ENCODE measurements at regions not wholly inside any gene's neighbourhood (a gene's known extent, or its start where the extent isn't known, plus 50 kb on each side); places are given as distances from the start of the nearest gene placed in this dataset.

DNA sequence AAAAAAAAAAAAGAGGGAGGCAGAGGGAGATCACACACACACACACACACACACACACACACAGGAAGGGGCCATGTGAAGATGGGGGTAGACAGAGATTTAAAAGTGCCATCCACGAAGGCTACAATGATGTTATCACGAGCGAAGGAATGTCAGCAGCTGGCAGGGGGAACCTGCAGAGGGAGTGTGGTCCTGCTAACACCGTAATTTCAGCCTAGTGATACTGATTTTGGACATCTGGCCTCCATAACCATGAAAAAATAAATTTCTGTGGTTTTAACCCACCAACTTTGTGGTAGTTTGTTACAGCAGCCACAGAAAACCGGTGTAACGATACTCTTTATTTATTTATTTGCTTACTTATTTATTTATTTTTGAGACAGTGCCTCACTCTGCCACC lies 76.0 kb downstream of the TMCO5A start:
- no peak for TF ChIP-seq POLR2A (IDR thresholded peaks at IDR 0.05; ENCODE audit: low read depth)
- TF ChIP-seq POLR2AphosphoS5 (IDR thresholded peaks at IDR 0.05) = no peak
- TF ChIP-seq, protein P1, sequence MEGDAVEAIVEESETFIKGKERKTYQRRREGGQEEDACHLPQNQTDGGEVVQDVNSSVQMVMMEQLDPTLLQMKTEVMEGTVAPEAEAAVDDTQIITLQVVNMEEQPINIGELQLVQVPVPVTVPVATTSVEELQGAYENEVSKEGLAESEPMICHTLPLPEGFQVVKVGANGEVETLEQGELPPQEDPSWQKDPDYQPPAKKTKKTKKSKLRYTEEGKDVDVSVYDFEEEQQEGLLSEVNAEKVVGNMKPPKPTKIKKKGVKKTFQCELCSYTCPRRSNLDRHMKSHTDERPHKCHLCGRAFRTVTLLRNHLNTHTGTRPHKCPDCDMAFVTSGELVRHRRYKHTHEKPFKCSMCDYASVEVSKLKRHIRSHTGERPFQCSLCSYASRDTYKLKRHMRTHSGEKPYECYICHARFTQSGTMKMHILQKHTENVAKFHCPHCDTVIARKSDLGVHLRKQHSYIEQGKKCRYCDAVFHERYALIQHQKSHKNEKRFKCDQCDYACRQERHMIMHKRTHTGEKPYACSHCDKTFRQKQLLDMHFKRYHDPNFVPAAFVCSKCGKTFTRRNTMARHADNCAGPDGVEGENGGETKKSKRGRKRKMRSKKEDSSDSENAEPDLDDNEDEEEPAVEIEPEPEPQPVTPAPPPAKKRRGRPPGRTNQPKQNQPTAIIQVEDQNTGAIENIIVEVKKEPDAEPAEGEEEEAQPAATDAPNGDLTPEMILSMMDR (IDR thresholded peaks at IDR 0.05) = no peak
